Activated naive CD4-positive, alpha-beta T cell treated with anti-CD3 and anti-CD28 coated beads, Interleukin-2, amount 50 U/mL, for 16 hours (primary cell): ENCODE measurements at regions not wholly inside any gene's neighbourhood (a gene's known extent, or its start where the extent isn't known, plus 50 kb on each side); places are given as distances from the start of the nearest gene placed in this dataset.

ENCODE experiments used
- DNase-seq: peaks from one replicate; pipeline ENCODE4 v3.0.0-alpha.2; 2020

- DNase-seq: no peak
Observed at GRCh38 chr3:135310317-135310716, 515.3 kb downstream of the EPHB1 start.

GRCh38 chr3:135311699-135312098 lies 516.6 kb downstream of the EPHB1 start:
- DNase-seq: no peak

GRCh38 chr3:135314237-135314636 lies 519.2 kb downstream of the EPHB1 start:
- no peak for DNase-seq

- no peak for DNase-seq
Observed at GRCh38 chr3:135324301-135324700, 529.2 kb downstream of the EPHB1 start.

GRCh38 chr3:135325096-135325495 lies 530.0 kb downstream of the EPHB1 start:
- no peak for DNase-seq

GRCh38 chr3:135325726-135326235 lies 530.7 kb downstream of the EPHB1 start:
- no peak for DNase-seq

- DNase-seq: no peak
Observed at GRCh38 chr3:135326851-135327250, 531.8 kb downstream of the EPHB1 start.

GRCh38 chr3:135328036-135328435 lies 533.0 kb downstream of the EPHB1 start:
- DNase-seq: no peak

- no peak for DNase-seq
Observed at GRCh38 chr3:135329479-135329878, 534.4 kb downstream of the EPHB1 start.

GRCh38 chr3:135337192-135337591 lies 542.1 kb downstream of the EPHB1 start:
- DNase-seq: no peak

GRCh38 chr3:135348690-135349089 lies 553.6 kb downstream of the EPHB1 start:
- no peak for DNase-seq

GRCh38 chr3:135349254-135349948 lies 554.3 kb downstream of the EPHB1 start:
- DNase-seq: no peak

GRCh38 chr3:135352213-135352612 lies 557.2 kb downstream of the EPHB1 start:
- no peak for DNase-seq

GRCh38 chr3:135362889-135363288 lies 567.8 kb downstream of the EPHB1 start:
- no peak for DNase-seq

GRCh38 chr3:135364676-135365075 lies 569.6 kb downstream of the EPHB1 start:
- no peak for DNase-seq

GRCh38 chr3:135366816-135367215 lies 571.8 kb downstream of the EPHB1 start:
- no peak for DNase-seq

- DNase-seq: no peak
Observed at GRCh38 chr3:135368316-135368715, 573.3 kb downstream of the EPHB1 start.

- no peak for DNase-seq
Observed at GRCh38 chr3:135368781-135369180, 573.7 kb downstream of the EPHB1 start.

GRCh38 chr3:135374571-135374970 lies 579.5 kb downstream of the EPHB1 start:
- no peak for DNase-seq

- no peak for DNase-seq
Observed at GRCh38 chr3:135382188-135382587, 583.3 kb upstream of the PPP2R3A start.

- DNase-seq: no peak
Observed at GRCh38 chr3:135382621-135383020, 582.9 kb upstream of the PPP2R3A start.

- DNase-seq: no peak
Observed at GRCh38 chr3:135383301-135383700, 582.2 kb upstream of the PPP2R3A start.

GRCh38 chr3:135392151-135392550 lies 573.4 kb upstream of the PPP2R3A start:
- no peak for DNase-seq

- DNase-seq: no peak
Observed at GRCh38 chr3:135393159-135393558, 572.4 kb upstream of the PPP2R3A start.

- DNase-seq: no peak
Observed at GRCh38 chr3:135393898-135394525, 571.5 kb upstream of the PPP2R3A start.
